B cell (primary cell): ENCODE measurements at regions not wholly inside any gene's neighbourhood (a gene's known extent, or its start where the extent isn't known, plus 50 kb on each side); places are given as distances from the start of the nearest gene placed in this dataset.

Source experiments
- ATAC-seq: fragments of 200-7000 bp; cut with Tn5 transposase; one replicate; pipeline ENCODE4 v1.10.0; 2021; ENCODE audit warnings: low read depth, mild to moderate bottlenecking, moderate number of reproducible peaks, moderate library complexity
- CTCF ChIA-PET: fragments of 350-600 bp; sonication (Branson Sonifier 250); formaldehyde crosslinking; loops from one replicate; lab custom pipeline; 2021; ENCODE audit warnings: antibody characterized with exemption, inconsistent platforms; lab: Charles Lee
- POLR2A ChIA-PET: fragments of 350-600 bp; sonication (Branson Sonifier 250); formaldehyde crosslinking; loops from one replicate; lab custom pipeline; 2021; ENCODE audit warnings: antibody characterized with exemption; lab: Charles Lee
- DNase-seq: peaks from one replicate; pipeline ENCODE4 v3.0.0; 2013
- H2AFZ ChIP-seq: 2 replicates; pipeline ENCODE4 v1.6.1; 2012; ENCODE audit warnings: mild to moderate bottlenecking, low read depth, low read length; ENCODE audit not compliant: insufficient read depth, poor library complexity, severe bottlenecking
- H3K27ac ChIP-seq, 2 donors: 1 replicate in 1 of 2; 2 replicates in 1 of 2; pipeline ENCODE4 v1.5.1; 2012 to 2013; ENCODE audit warnings: low read length in 2 of 2, mild to moderate bottlenecking in 2 of 2, moderate library complexity in 1 of 2
- H3K27me3 ChIP-seq, 4 experiments: fragments of 200-600 bp in 1 of 4; sonication (generic) in 1 of 4; replicated peaks in 1 of 4; 1 replicate in 2 of 4; 2 replicates in 2 of 4; pipeline versions ENCODE4 v1.6.1 to v1.7.0; 2013 to 2016; ENCODE audit warnings: low read length in 3 of 4, mild to moderate bottlenecking in 2 of 4, mixed read lengths in 1 of 4, moderate library complexity in 1 of 4; ENCODE audit not compliant: insufficient read depth in 4 of 4, control insufficient read depth in 3 of 4; ENCODE audit errors: control extremely low read depth in 1 of 4
- H3K36me3 ChIP-seq, 2 experiments: replicated peaks in 1 of 2; 1 replicate in 1 of 2; 2 replicates in 1 of 2; pipeline versions ENCODE4 v1.6.1 to v1.7.1; 2013; ENCODE audit warnings: low read length in 1 of 2; ENCODE audit not compliant: insufficient read depth in 2 of 2, control insufficient read depth in 1 of 2; ENCODE audit errors: control extremely low read depth in 1 of 2, extremely low read depth in 1 of 2
- H3K4me1 ChIP-seq, 2 donors: fragments of 200-600 bp in 1 of 2; sonication (generic) in 1 of 2; 1 replicate in 1 of 2; 2 replicates in 1 of 2; pipeline versions ENCODE4 v1.5.1 to v1.6.1; 2013 to 2017; ENCODE audit warnings: low read length in 2 of 2; ENCODE audit not compliant: control insufficient read depth in 2 of 2, insufficient read depth in 2 of 2
- H3K4me2 ChIP-seq: replicated peaks from 2 replicates; pipeline ENCODE3; 2012; ENCODE audit warnings: mild to moderate bottlenecking, low read depth, low read length; ENCODE audit not compliant: poor library complexity, severe bottlenecking
- H3K4me3 ChIP-seq, 5 experiments: fragments of 200-600 bp in 1 of 5; sonication (generic) in 1 of 5; 1 replicate in 3 of 5; 2 replicates in 2 of 5; pipeline versions ENCODE4 v1.5.1 to v1.7.0; 2011 to 2016; ENCODE audit warnings: low read length in 4 of 5, mild to moderate bottlenecking in 4 of 5, low read depth in 2 of 5, control low read depth in 1 of 5, moderate library complexity in 1 of 5; ENCODE audit not compliant: insufficient read depth in 1 of 5; ENCODE audit errors: control extremely low read depth in 1 of 5, extremely low read depth in 1 of 5
- H3K79me2 ChIP-seq: fragments of 200-600 bp; sonication (generic); one replicate; pipeline ENCODE4 v1.6.0; 2016; ENCODE audit warnings: low read length; ENCODE audit not compliant: control insufficient read depth, insufficient read depth
- H3K9ac ChIP-seq: fragments of 200-600 bp; sonication (generic); 2 replicates; pipeline ENCODE4 v1.6.1; 2017; ENCODE audit warnings: mild to moderate bottlenecking, low read length, moderate library complexity
- H3K9me3 ChIP-seq, 3 donors: one replicate each; pipeline versions ENCODE4 v1.6.1 to v1.7.1; 2013; ENCODE audit warnings: low read length in 2 of 3; ENCODE audit not compliant: control insufficient read depth in 2 of 3, insufficient read depth in 1 of 3; ENCODE audit errors: control extremely low read depth in 1 of 3
- H4K20me1 ChIP-seq: 2 replicates; pipeline ENCODE4 v1.6.0; 2012; ENCODE audit warnings: mild to moderate bottlenecking, low read length; ENCODE audit not compliant: insufficient read depth, control insufficient read depth, poor library complexity, severe bottlenecking
- H3K27ac Mint-ChIP-seq: one replicate; pipeline ENCODE4 v1.8.0; 2021; ENCODE audit warnings: mixed read lengths
- H3K27me3 Mint-ChIP-seq: one replicate; pipeline ENCODE4 v1.8.0; 2021; ENCODE audit warnings: mixed read lengths
- H3K4me1 Mint-ChIP-seq: one replicate; pipeline ENCODE4 v1.8.0; 2021; ENCODE audit warnings: mixed read lengths
- H3K4me3 Mint-ChIP-seq: one replicate; pipeline ENCODE4 v1.8.0; 2021; ENCODE audit warnings: mixed read lengths
- H3K9me3 Mint-ChIP-seq: one replicate; pipeline ENCODE4 v1.8.0; 2022; ENCODE audit warnings: mixed read lengths; ENCODE audit not compliant: insufficient read depth
- CTCF ChIP-seq: fragments of 200-600 bp; IDR thresholded peaks from one replicate; pipeline ENCODE4 v1.8.0; 2022; ENCODE audit warnings: antibody characterized with exemption, mild to moderate bottlenecking
- EZH2 ChIP-seq: IDR thresholded peaks from 2 replicates; pipeline ENCODE4 v1.6.1; 2012; ENCODE audit warnings: borderline replicate concordance, low read depth, mild to moderate bottlenecking, moderate library complexity, low read length; ENCODE audit not compliant: insufficient read depth, poor library complexity, severe bottlenecking
- WGBS: methylation state at CpG from one replicate; pipeline ENCODE4 v1.1.5; 2013; ENCODE audit warnings: missing lambda C conversion rate; ENCODE audit not compliant: insufficient coverage; 5-methylcytosine and 5-hydroxymethylcytosine counted together
- intact Hi-C: fragments of 100-400 bp; cut with micrococcal nuclease; formaldehyde crosslinking; loops from one replicate; pipeline ENCODE4 v1.10.0; 2022

GRCh38 chr10:8273749-8274148 is 219.3 kb downstream of the GATA3 start:
- Histone ChIP-seq H3K4me1 (no peaks in the 10 kb centered on the region), H3K9ac (no peak overlapping the region), H4K20me1 (no peaks in the 10 kb centered on the region), H3K9me3 (no peaks in the 10 kb centered on the region), H3K36me3 (no peaks in the 10 kb centered on the region), H3K27ac (no peak overlapping the region), H2AFZ (no peak overlapping the region), H3K27me3 (no peaks in the 10 kb centered on the region), H3K4me2 (no peak overlapping the region), H3K4me3 (no peak overlapping the region), H3K79me2 (no peaks in the 10 kb centered on the region)
- H3K9me3 Mint-ChIP-seq = no peaks in the 10 kb centered on the region
- no peak for ATAC-seq
- TF ChIP-seq CTCF = no peak
- no peak for TF ChIP-seq EZH2
- DNase-seq = no peak
- peaks cover 4% of the 10 kb centered on the region for H3K27me3 Mint-ChIP-seq
- H3K4me1 Mint-ChIP-seq = no peaks in the 10 kb centered on the region
- intact Hi-C loops = no loop called here
- CTCF ChIA-PET = no interaction called here
- POLR2A ChIA-PET = no interaction called here
- no peak overlapping the region for H3K27ac Mint-ChIP-seq
- no peak overlapping the region for H3K4me3 Mint-ChIP-seq
- WGBS = no CpG with 5 or more reads among the region's 2 CpGs

- Histone ChIP-seq H4K20me1 (no peaks in the 10 kb centered on the region), H3K9me3 (no peaks in the 10 kb centered on the region), H3K27me3 (no peaks in the 10 kb centered on the region), H2AFZ (no peak overlapping the region), H3K4me3 (no peak overlapping the region), H3K4me1 (no peaks in the 10 kb centered on the region), H3K79me2 (no peaks in the 10 kb centered on the region), H3K4me2 (no peak overlapping the region), H3K36me3 (no peaks in the 10 kb centered on the region), H3K27ac (no peak overlapping the region), H3K9ac (no peak overlapping the region)
- Mint-ChIP-seq H3K4me1 (no peaks in the 10 kb centered on the region), H3K4me3 (no peak overlapping the region), H3K27ac (no peak overlapping the region), H3K9me3 (no peaks in the 10 kb centered on the region), H3K27me3 (peaks cover 4% of the 10 kb centered on the region)
- TF ChIP-seq EZH2 (no peak), CTCF (no peak)
- CTCF ChIA-PET = no interaction called here
- ATAC-seq = no peak
- POLR2A ChIA-PET = no interaction called here
- DNase-seq = no peak
- WGBS = 82% methylated on average over 2 of the region's 7 CpGs
- intact Hi-C loops = no loop called here
Observed at GRCh38 chr10:8275911-8276310, 221.4 kb downstream of the GATA3 start.
